ENCODE measurements at regions not wholly inside any gene's neighbourhood (a gene's known extent, or its start where the extent isn't known, plus 50 kb on each side); places are given as distances from the start of the nearest gene placed in this dataset.

- no peak for TF ChIP-seq CTCF (IDR thresholded peaks at IDR 0.05)
- no peak for TF ChIP-seq SMC3 (IDR thresholded peaks at IDR 0.05; ENCODE audit: low read depth, low read length)
- TF ChIP-seq SIN3A (IDR thresholded peaks at IDR 0.05; ENCODE audit: borderline replicate concordance, low read depth, low read length) = no peak
- no peak for TF ChIP-seq MXI1 (IDR thresholded peaks at IDR 0.05; ENCODE audit: low read depth, low read length)
- no peak for TF ChIP-seq GATA2 (CRISPR knock-in tag; IDR thresholded peaks at IDR 0.05)
- TF ChIP-seq YY1 (IDR thresholded peaks at IDR 0.05; ENCODE audit: low read depth) = no peak
- no peak for TF ChIP-seq FOSL2 (IDR thresholded peaks at IDR 0.05; ENCODE audit: borderline replicate concordance, low read depth)
- TF ChIP-seq USF2 (IDR thresholded peaks at IDR 0.05; ENCODE audit: borderline replicate concordance, low read depth, low read length) = no peak
- no peak for TF ChIP-seq POLR2AphosphoS5 (IDR thresholded peaks at IDR 0.05; ENCODE audit: low read depth, low read length)
- no peak for TF ChIP-seq USF1 (IDR thresholded peaks at IDR 0.05; ENCODE audit: borderline replicate concordance, low read depth)
- TF ChIP-seq EP300 (IDR thresholded peaks at IDR 0.05; ENCODE audit: borderline replicate concordance in 1 of 2, low read depth in 1 of 2, low read length in 1 of 2) = no peak
- no peak for TF ChIP-seq PBX3 (IDR thresholded peaks at IDR 0.05)
- TF ChIP-seq FOXM1 (IDR thresholded peaks at IDR 0.05; ENCODE audit: low read depth) = no peak
Measured at GRCh38 chr16:79301051-79301450, 299.5 kb downstream of the MAF start.

All from SK-N-SH (cell line).